H9 (cell line): ENCODE measurements at regions not wholly inside any gene's neighbourhood (a gene's known extent, or its start where the extent isn't known, plus 50 kb on each side); places are given as distances from the start of the nearest gene placed in this dataset.

Source experiments
- DNase-seq: peaks from one replicate; pipeline ENCODE4 v3.0.0-alpha.2; 2017
- H2AFZ ChIP-seq: one replicate; pipeline ENCODE4 v1.6.1; 2013; ENCODE audit warnings: mild to moderate bottlenecking, low read length, control low read depth, moderate library complexity
- H2AK5ac ChIP-seq: 2 replicates; pipeline ENCODE4 v1.6.1; 2013; ENCODE audit warnings: low read length, control low read depth, mixed read lengths; ENCODE audit not compliant: insufficient read length
- H2BK120ac ChIP-seq: one replicate; pipeline ENCODE4 v1.6.1; 2013; ENCODE audit warnings: low read depth, mild to moderate bottlenecking, low read length, control low read depth, inconsistent platforms; ENCODE audit not compliant: poor library complexity, severe bottlenecking
- H2BK12ac ChIP-seq: 2 replicates; pipeline ENCODE4 v1.6.1; 2013; ENCODE audit warnings: low read length, control low read depth, mixed read lengths, low read depth; ENCODE audit not compliant: insufficient read length
- H2BK15ac ChIP-seq: 2 replicates; pipeline ENCODE4 v1.6.1; 2013; ENCODE audit warnings: low read depth, low read length, control low read depth
- H2BK20ac ChIP-seq: one replicate; pipeline ENCODE4 v1.6.1; 2013; ENCODE audit warnings: low read depth, mild to moderate bottlenecking, low read length, control low read depth, inconsistent platforms; ENCODE audit not compliant: poor library complexity, severe bottlenecking
- H2BK5ac ChIP-seq: 2 replicates; pipeline ENCODE4 v1.6.1; 2013; ENCODE audit warnings: low read length, control low read depth, mixed read lengths; ENCODE audit not compliant: insufficient read length
- H3K14ac ChIP-seq: 2 replicates; pipeline ENCODE4 v1.6.1; 2013; ENCODE audit warnings: low read length, control low read depth; ENCODE audit not compliant: insufficient read depth
- H3K18ac ChIP-seq: 2 replicates; pipeline ENCODE4 v1.6.1; 2013; ENCODE audit warnings: low read depth, mild to moderate bottlenecking, mixed read lengths, low read length, control low read depth; ENCODE audit not compliant: insufficient read length
- H3K23ac ChIP-seq: 2 replicates; pipeline ENCODE4 v1.6.1; 2013; ENCODE audit warnings: low read length, control low read depth, mixed read lengths, low read depth; ENCODE audit not compliant: insufficient read length
- H3K23me2 ChIP-seq: 2 replicates; pipeline ENCODE4 v1.6.1; 2013; ENCODE audit warnings: low read depth, mild to moderate bottlenecking, mixed read lengths, low read length, control low read depth; ENCODE audit not compliant: insufficient read length, poor library complexity, severe bottlenecking
- H3K27ac ChIP-seq: 2 replicates; pipeline ENCODE4 v1.5.1; 2013; ENCODE audit warnings: low read length, control low read depth, mixed read lengths, low read depth; ENCODE audit not compliant: insufficient read length
- H3K27me3 ChIP-seq: 2 replicates; pipeline ENCODE4 v1.6.1; 2013; ENCODE audit warnings: low read length, control low read depth, inconsistent platforms; ENCODE audit not compliant: insufficient read depth
- H3K4ac ChIP-seq: 2 replicates; pipeline ENCODE4 v1.6.1; 2013; ENCODE audit warnings: low read depth, mild to moderate bottlenecking, control low read depth, inconsistent platforms, low read length, moderate library complexity
- H3K4me1 ChIP-seq: 2 replicates; pipeline ENCODE4 v1.6.1; 2013; ENCODE audit warnings: low read length, control low read depth, inconsistent platforms; ENCODE audit not compliant: insufficient read depth
- H3K4me2 ChIP-seq: 2 replicates; pipeline ENCODE4 v1.6.1; 2013; ENCODE audit warnings: low read length, control low read depth, mixed read lengths; ENCODE audit not compliant: insufficient read length, insufficient read depth
- H3K56ac ChIP-seq: 2 replicates; pipeline ENCODE4 v1.6.1; 2013; ENCODE audit warnings: low read depth, mild to moderate bottlenecking, mixed read lengths, low read length, control low read depth; ENCODE audit not compliant: insufficient read length
- H3K79me1 ChIP-seq: 2 replicates; pipeline ENCODE4 v1.6.1; 2013; ENCODE audit warnings: low read depth, mild to moderate bottlenecking, moderate library complexity, low read length, control low read depth, inconsistent platforms; ENCODE audit not compliant: insufficient read depth, poor library complexity, severe bottlenecking
- H3K79me2 ChIP-seq: 2 replicates; pipeline ENCODE4 v1.6.1; 2013; ENCODE audit warnings: low read length, control low read depth, inconsistent platforms; ENCODE audit not compliant: insufficient read depth
- H3K9ac ChIP-seq: 2 replicates; pipeline ENCODE4 v1.6.1; 2013; ENCODE audit warnings: low read length, control low read depth, mixed read lengths; ENCODE audit not compliant: insufficient read length; ENCODE audit errors: extremely low read depth
- H3K9me3 ChIP-seq: one replicate; pipeline ENCODE4 v1.6.1; 2013; ENCODE audit warnings: low read depth, low read length, inconsistent platforms; ENCODE audit not compliant: control insufficient read depth
- H3T11ph ChIP-seq: one replicate; pipeline ENCODE4 v1.6.1; 2013; ENCODE audit warnings: mild to moderate bottlenecking, low read length, control low read depth, inconsistent platforms
- H4K20me1 ChIP-seq: one replicate; pipeline ENCODE4 v1.6.1; 2013; ENCODE audit not compliant: control insufficient read depth, insufficient read length, insufficient read depth
- H4K5ac ChIP-seq: 2 replicates; pipeline ENCODE4 v1.6.1; 2013; ENCODE audit warnings: low read depth, mild to moderate bottlenecking, mixed read lengths, low read length, control low read depth; ENCODE audit not compliant: insufficient read length
- H4K8ac ChIP-seq: replicated peaks from 2 replicates; pipeline ENCODE4 v1.6.1; 2013; ENCODE audit warnings: low read length, control low read depth, mixed read lengths, low read depth; ENCODE audit not compliant: insufficient read length
- H4K91ac ChIP-seq: 2 replicates; pipeline ENCODE4 v1.6.1; 2013; ENCODE audit warnings: low read depth, mild to moderate bottlenecking, moderate library complexity, mixed read lengths, low read length, control low read depth; ENCODE audit not compliant: insufficient read length
- H3K27ac Mint-ChIP-seq, 3 experiments: 2 replicates in 2 of 3; 3 replicates in 1 of 3; pipeline ENCODE4 v1.8.0; 2020 to 2021; ENCODE audit warnings: mixed read lengths in 3 of 3, mild to moderate bottlenecking in 1 of 3, moderate library complexity in 1 of 3
- H3K27me3 Mint-ChIP-seq: 2 replicates; pipeline ENCODE4 v1.8.0; 2021; ENCODE audit warnings: low read depth, mild to moderate bottlenecking, moderate library complexity, mixed read lengths
- H3K36me3 Mint-ChIP-seq, 3 experiments: 2 replicates in 2 of 3; 3 replicates in 1 of 3; pipeline ENCODE4 v1.8.0; 2020 to 2021; ENCODE audit warnings: low read depth in 3 of 3, mixed read lengths in 3 of 3; ENCODE audit not compliant: insufficient read depth in 1 of 3
- H3K4me1 Mint-ChIP-seq, 2 experiments: 2 replicates each; pipeline ENCODE4 v1.8.0; 2020; ENCODE audit warnings: mixed read lengths in 2 of 2
- H3K4me3 Mint-ChIP-seq, 2 experiments: 2 replicates in 1 of 2; 3 replicates in 1 of 2; pipeline ENCODE4 v1.8.0; 2020 to 2021; ENCODE audit warnings: mild to moderate bottlenecking in 2 of 2, mixed read lengths in 2 of 2, moderate library complexity in 1 of 2
- H3K9me3 Mint-ChIP-seq, 2 experiments: 2 replicates in 1 of 2; 3 replicates in 1 of 2; pipeline ENCODE4 v1.8.0; 2020; ENCODE audit warnings: mild to moderate bottlenecking in 2 of 2, mixed read lengths in 2 of 2, moderate library complexity in 1 of 2
- CTCF ChIP-seq: fragments of 200-600 bp; sonication (generic); conservative IDR thresholded peaks from 3 replicates; pipeline ENCODE4 v1.8.0; 2021; ENCODE audit warnings: antibody characterized with exemption, mild to moderate bottlenecking
- WGBS: extraction: QIAGEN DNeasy Blood & Tissue Kit; methylation state at CpG from one replicate; pipeline ENCODE4 v1.1.7; 2013; ENCODE audit warnings: missing lambda C conversion rate, low lambda C conversion rate, mixed read lengths; ENCODE audit not compliant: insufficient read length; ENCODE audit errors: extremely low coverage; 5-methylcytosine and 5-hydroxymethylcytosine counted together

- Histone ChIP-seq H4K20me1 (no peaks in the 10 kb centered on the region), H2AK5ac (no peak overlapping the region), H3K9ac (no peak overlapping the region), H3K23me2 (no peaks in the 10 kb centered on the region), H3K27ac (no peak overlapping the region), H3K79me2 (no peaks in the 10 kb centered on the region), H3T11ph (no peak overlapping the region), H2BK15ac (no peak overlapping the region), H3K4me1 (no peaks in the 10 kb centered on the region), H3K23ac (no peak overlapping the region), H3K4me2 (no peak overlapping the region), H3K14ac (no peak overlapping the region), H4K91ac (no peak overlapping the region), H3K9me3 (no peaks in the 10 kb centered on the region), H3K56ac (no peak overlapping the region), H2BK120ac (no peak overlapping the region), H4K8ac (no peak overlapping the region), H3K27me3 (no peaks in the 10 kb centered on the region), H3K4ac (no peak overlapping the region), H2BK20ac (no peak overlapping the region), H3K79me1 (no peaks in the 10 kb centered on the region), H2AFZ (no peak overlapping the region), H3K18ac (no peak overlapping the region), H2BK12ac (no peak overlapping the region), H2BK5ac (no peak overlapping the region), H4K5ac (no peak overlapping the region)
- WGBS = no CpG with 5 or more reads among the region's 4 CpGs
- Mint-ChIP-seq H3K27me3 (no peaks in the 10 kb centered on the region), H3K36me3 (no peaks in the 10 kb centered on the region; a peak in 1 of 7 replicates), H3K4me3 (no peak overlapping the region), H3K4me1 (peaks cover 25 to 34% of the 10 kb centered on the region in 2 experiments), H3K27ac (peak overlapping the region in 1 of 3 experiments; percentile 84; a peak in 3 of 7 replicates), H3K9me3 (no peaks in the 10 kb centered on the region; a peak in 1 of 5 replicates)
- no peak for TF ChIP-seq CTCF
- peak; percentile 85 for DNase-seq
Measured at GRCh38 chr6:97524811-97525210, 241.8 kb upstream of the MMS22L start.
